Fibroblast of lung (primary cell): ENCODE measurements at regions not wholly inside any gene's neighbourhood (a gene's known extent, or its start where the extent isn't known, plus 50 kb on each side); places are given as distances from the start of the nearest gene placed in this dataset.
"Not testable (repeated sequence)": the region's sequence is repeated elsewhere in the genome, so short reads cannot be mapped to it uniquely, and the experiment has no call there.

ENCODE experiments used
- DNase-seq, 2 donors: peaks; one replicate each; pipeline versions ENCODE4 v3.0.0 to v3.0.0-alpha.2; 2010; ENCODE audit warnings: low read depth in 2 of 2
- H2AFZ ChIP-seq: 2 replicates; pipeline ENCODE4 v1.5.1; 2012; ENCODE audit warnings: low read length, control low read depth, inconsistent platforms
- H3K27ac ChIP-seq: 2 replicates; pipeline ENCODE4 v1.5.1; 2011; ENCODE audit warnings: low read length, control low read depth; ENCODE audit not compliant: insufficient read depth
- H3K27me3 ChIP-seq: 2 replicates; pipeline ENCODE4 v1.5.1; 2011; ENCODE audit warnings: mild to moderate bottlenecking, low read length; ENCODE audit not compliant: control insufficient read depth, insufficient read depth
- H3K36me3 ChIP-seq: 2 replicates; pipeline ENCODE4 v1.5.1; 2011; ENCODE audit warnings: low read length; ENCODE audit not compliant: control insufficient read depth, insufficient read depth
- H3K4me1 ChIP-seq: 2 replicates; pipeline ENCODE4 v1.5.1; 2011; ENCODE audit warnings: low read length; ENCODE audit not compliant: control insufficient read depth, insufficient read depth; ENCODE audit errors: extremely low read depth
- H3K4me2 ChIP-seq: 2 replicates; pipeline ENCODE4 v1.5.1; 2011; ENCODE audit warnings: low read length, control low read depth; ENCODE audit not compliant: insufficient read depth; ENCODE audit errors: extremely low read depth
- H3K4me3 ChIP-seq, 4 experiments: fragments of 200-600 bp in 1 of 4; sonication (generic) in 1 of 4; replicated peaks in 1 of 4; 2 replicates each; pipeline ENCODE4 v1.5.1; 2011 to 2016; ENCODE audit warnings: low read length in 4 of 4, low read depth in 3 of 4, mild to moderate bottlenecking in 3 of 4, control low read depth in 2 of 4, inconsistent platforms in 1 of 4, mixed read lengths in 1 of 4; ENCODE audit not compliant: insufficient read depth in 1 of 4; ENCODE audit errors: control extremely low read depth in 1 of 4
- H3K79me2 ChIP-seq: 2 replicates; pipeline ENCODE4 v1.5.1; 2012; ENCODE audit warnings: mild to moderate bottlenecking, low read length, inconsistent platforms; ENCODE audit not compliant: control insufficient read depth, insufficient read depth
- H3K9ac ChIP-seq: 2 replicates; pipeline ENCODE4 v1.5.1; 2011; ENCODE audit warnings: mild to moderate bottlenecking, low read length, control low read depth; ENCODE audit not compliant: insufficient read depth
- H3K9me3 ChIP-seq: 2 replicates; pipeline ENCODE4 v1.5.1; 2012; ENCODE audit warnings: low read depth, low read length; ENCODE audit not compliant: control insufficient read depth, insufficient read depth
- H4K20me1 ChIP-seq: 2 replicates; pipeline ENCODE4 v1.5.1; 2011; ENCODE audit warnings: low read length; ENCODE audit not compliant: control insufficient read depth, insufficient read depth; ENCODE audit errors: extremely low read depth
- CTCF ChIP-seq, 2 donors: IDR thresholded peaks in 1 of 2; conservative IDR thresholded peaks in 1 of 2; 1 replicate in 1 of 2; 2 replicates in 1 of 2; pipeline ENCODE4 v1.5.1; 2011 to 2012; ENCODE audit warnings: low read length in 2 of 2, control low read depth in 1 of 2, inconsistent platforms in 1 of 2, low read depth in 1 of 2, mild to moderate bottlenecking in 1 of 2
- EZH2 ChIP-seq: IDR thresholded peaks from 2 replicates; pipeline ENCODE4 v1.5.1; 2012; ENCODE audit warnings: low read length, control low read depth, mild to moderate bottlenecking; ENCODE audit errors: missing control alignments

- Histone ChIP-seq H3K27me3 (no peaks in the 10 kb centered on the region), H3K79me2 (no peaks in the 10 kb centered on the region), H4K20me1 (no peaks in the 10 kb centered on the region), H3K27ac (no peak overlapping the region), H3K4me2 (no peak overlapping the region), H3K4me1 (no peaks in the 10 kb centered on the region), H3K9me3 (no peaks in the 10 kb centered on the region), H3K4me3 (no peak overlapping the region), H2AFZ (no peak overlapping the region), H3K36me3 (no peaks in the 10 kb centered on the region), H3K9ac (no peak overlapping the region)
- TF ChIP-seq EZH2 (no peak), CTCF (conservative IDR thresholded peaks at IDR 0.05 in 1 of 2, IDR thresholded peaks at IDR 0.05 in 1 of 2; ENCODE audit: low read depth in 1 of 2, low read length in 2 of 2) (no peak)
- no peak for DNase-seq
Observed at GRCh38 chr6:9699888-9700287, 715.0 kb downstream of the TFAP2A start.

- TF ChIP-seq EZH2, result no peak
- no peak for TF ChIP-seq CTCF (conservative IDR thresholded peaks at IDR 0.05 in 1 of 2, IDR thresholded peaks at IDR 0.05 in 1 of 2; ENCODE audit: low read depth in 1 of 2, low read length in 2 of 2)
Observed at GRCh38 chr6:9697263-9697931, 717.5 kb downstream of the TFAP2A start.

GRCh38 chr6:9690388-9690787 is 724.5 kb downstream of the TFAP2A start:
- no peaks in the 10 kb centered on the region for H3K9me3 ChIP-seq
- no peaks in the 10 kb centered on the region for H3K36me3 ChIP-seq
- H2AFZ ChIP-seq, result no peak overlapping the region
- no peak overlapping the region for H3K4me2 ChIP-seq
- H3K9ac ChIP-seq, result no peak overlapping the region
- no peaks in the 10 kb centered on the region for H3K4me1 ChIP-seq
- no peaks in the 10 kb centered on the region for H3K27me3 ChIP-seq
- H3K79me2 ChIP-seq, result no peaks in the 10 kb centered on the region
- no peak overlapping the region for H3K27ac ChIP-seq
- no peak overlapping the region for H3K4me3 ChIP-seq
- no peaks in the 10 kb centered on the region for H4K20me1 ChIP-seq
- no peak for DNase-seq
- TF ChIP-seq CTCF (conservative IDR thresholded peaks at IDR 0.05 in 1 of 2, IDR thresholded peaks at IDR 0.05 in 1 of 2; ENCODE audit: low read depth in 1 of 2, low read length in 2 of 2), result no peak
- no peak for TF ChIP-seq EZH2

More at GRCh38 chr6:9697263-9697931, 717.5 kb downstream of the TFAP2A start:
- H3K36me3 ChIP-seq, result no peaks in the 10 kb centered on the region
- no peaks in the 10 kb centered on the region for H4K20me1 ChIP-seq
- no peak overlapping the region for H2AFZ ChIP-seq
- H3K4me1 ChIP-seq, result no peaks in the 10 kb centered on the region
- no peak overlapping the region for H3K4me3 ChIP-seq
- DNase-seq, result no peak
- no peaks in the 10 kb centered on the region for H3K9me3 ChIP-seq
- H3K9ac ChIP-seq, result no peak overlapping the region
- no peak overlapping the region for H3K27ac ChIP-seq
- no peaks in the 10 kb centered on the region for H3K79me2 ChIP-seq
- no peaks in the 10 kb centered on the region for H3K27me3 ChIP-seq
- H3K4me2 ChIP-seq, result no peak overlapping the region

GRCh38 chr6:9680727-9681126 is 734.1 kb downstream of the TFAP2A start:
- H3K4me1 ChIP-seq, H3K27me3 ChIP-seq, H4K20me1 ChIP-seq, H2AFZ ChIP-seq, H3K9me3 ChIP-seq, H3K4me3 ChIP-seq, H3K9ac ChIP-seq, H3K79me2 ChIP-seq, H3K36me3 ChIP-seq, H3K4me2 ChIP-seq, H3K27ac ChIP-seq, DNase-seq: not testable (repeated sequence)
